ENCODE measurements at regions not wholly inside any gene's neighbourhood (a gene's known extent, or its start where the extent isn't known, plus 50 kb on each side); places are given as distances from the start of the nearest gene placed in this dataset.

DNA sequence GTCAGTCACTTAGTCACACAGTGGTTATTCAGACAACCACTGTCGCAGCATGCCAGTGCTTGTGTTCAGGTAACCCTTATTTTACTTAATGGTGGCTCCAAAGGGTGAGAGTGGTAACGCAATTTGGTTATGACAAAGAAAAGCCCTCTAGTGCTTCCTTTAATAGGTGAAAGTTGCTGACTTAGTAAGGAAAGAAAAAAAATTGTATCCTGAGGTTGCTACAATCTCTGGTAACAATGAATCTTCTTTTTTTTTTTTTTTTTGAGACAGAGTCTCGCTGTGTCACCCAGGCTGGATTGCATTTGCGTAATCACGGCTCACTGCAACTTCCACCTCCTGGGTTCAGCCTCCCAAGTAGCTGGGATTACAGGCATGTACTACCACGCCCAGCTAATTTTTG lies 64.5 kb downstream of the C11orf91 start:
- TF ChIP-seq, protein P1, sequence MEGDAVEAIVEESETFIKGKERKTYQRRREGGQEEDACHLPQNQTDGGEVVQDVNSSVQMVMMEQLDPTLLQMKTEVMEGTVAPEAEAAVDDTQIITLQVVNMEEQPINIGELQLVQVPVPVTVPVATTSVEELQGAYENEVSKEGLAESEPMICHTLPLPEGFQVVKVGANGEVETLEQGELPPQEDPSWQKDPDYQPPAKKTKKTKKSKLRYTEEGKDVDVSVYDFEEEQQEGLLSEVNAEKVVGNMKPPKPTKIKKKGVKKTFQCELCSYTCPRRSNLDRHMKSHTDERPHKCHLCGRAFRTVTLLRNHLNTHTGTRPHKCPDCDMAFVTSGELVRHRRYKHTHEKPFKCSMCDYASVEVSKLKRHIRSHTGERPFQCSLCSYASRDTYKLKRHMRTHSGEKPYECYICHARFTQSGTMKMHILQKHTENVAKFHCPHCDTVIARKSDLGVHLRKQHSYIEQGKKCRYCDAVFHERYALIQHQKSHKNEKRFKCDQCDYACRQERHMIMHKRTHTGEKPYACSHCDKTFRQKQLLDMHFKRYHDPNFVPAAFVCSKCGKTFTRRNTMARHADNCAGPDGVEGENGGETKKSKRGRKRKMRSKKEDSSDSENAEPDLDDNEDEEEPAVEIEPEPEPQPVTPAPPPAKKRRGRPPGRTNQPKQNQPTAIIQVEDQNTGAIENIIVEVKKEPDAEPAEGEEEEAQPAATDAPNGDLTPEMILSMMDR (IDR thresholded peaks at IDR 0.05; ENCODE audit: borderline replicate concordance, extremely low read depth, insufficient read depth): no peak

DNA sequence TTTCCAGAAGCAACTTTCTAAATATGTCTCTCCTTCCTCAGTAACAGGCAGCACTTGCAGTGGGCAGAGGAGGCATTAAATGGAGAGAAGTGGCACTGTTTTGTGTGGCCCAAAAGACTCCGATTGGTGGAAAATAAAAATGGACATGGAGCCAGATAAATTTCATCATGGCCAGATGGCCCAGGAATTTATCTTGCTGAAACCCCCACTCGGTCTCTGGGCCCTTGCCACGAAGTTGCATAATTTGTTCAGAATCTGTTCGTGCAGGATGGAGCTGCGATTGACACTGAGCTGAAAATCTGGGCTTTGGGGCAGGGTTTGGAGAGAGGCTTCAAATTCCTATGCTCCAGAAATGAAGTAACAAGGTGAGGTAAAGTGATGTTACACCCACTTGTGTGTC lies 65.5 kb downstream of the C11orf91 start:
- intact Hi-C loops (cut with DNase I): no loop called here

More for the DNA sequence above, 64.5 kb downstream of the C11orf91 start:
- H3K27me3 ChIP-seq (ENCODE audit: control insufficient read depth, insufficient read depth, low read length): no peaks in the 10 kb centered on the region
- H3K9me3 ChIP-seq (ENCODE audit: control insufficient read depth in 2 of 3, insufficient read depth in 1 of 3, low read length in 3 of 3): no peaks in the 10 kb centered on the region
- H3K4me1 ChIP-seq (ENCODE audit: control insufficient read depth in 2 of 3, insufficient read depth in 2 of 3, low read depth in 1 of 3, low read length in 3 of 3): no peaks in the 10 kb centered on the region
- H3K36me3 ChIP-seq (ENCODE audit: control insufficient read depth in 2 of 3, insufficient read depth in 3 of 3, low read length in 3 of 3): no peaks in the 10 kb centered on the region
- intact Hi-C loops (cut with DNase I): no loop called here
- FAIRE-seq (no peak), DNase-seq (no peak)
- no peak overlapping the region for H3K4me3 ChIP-seq (ENCODE audit: low read length in 3 of 3)
- H3K27ac ChIP-seq (ENCODE audit: low read depth in 2 of 2, low read length in 2 of 2): no peak overlapping the region
- H3K9ac ChIP-seq (ENCODE audit: low read length in 3 of 3): no peak overlapping the region

DNA sequence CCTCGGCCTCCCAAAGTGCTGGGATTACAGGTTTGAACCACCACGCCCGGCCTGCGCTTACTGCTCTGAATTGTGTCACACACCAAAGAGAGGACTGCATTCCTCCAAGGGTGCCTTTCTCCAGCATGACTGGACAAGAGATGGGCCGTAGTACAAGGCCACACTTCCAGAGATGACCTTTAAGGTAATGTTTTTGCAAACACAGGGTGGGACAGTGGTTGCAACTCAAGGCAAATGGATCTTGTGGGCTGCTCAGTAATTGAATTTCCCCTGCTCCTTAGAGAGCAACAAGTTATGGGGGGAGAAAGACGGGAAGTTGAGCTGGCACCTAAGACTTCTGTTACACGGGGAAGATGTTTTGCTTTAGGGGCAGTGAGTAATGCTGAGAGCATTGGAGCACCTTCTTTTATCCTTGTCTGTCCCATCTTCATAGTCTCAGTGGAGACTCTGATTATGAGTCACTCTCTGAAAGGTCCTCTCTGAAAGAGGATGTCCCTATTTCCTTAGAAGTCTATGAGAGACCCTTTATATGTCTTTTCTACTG lies 66.3 kb downstream of the C11orf91 start:
- intact Hi-C loops (cut with DNase I): no loop called here
- FAIRE-seq: no peak
- no peak overlapping the region for H3K9ac ChIP-seq (ENCODE audit: low read length in 3 of 3)

More for the DNA sequence above, 65.5 kb downstream of the C11orf91 start:
- DNase-seq (no peak), FAIRE-seq (no peak)
- Histone ChIP-seq H3K9me3 (ENCODE audit: control insufficient read depth in 2 of 3, insufficient read depth in 1 of 3, low read length in 3 of 3) (no peaks in the 10 kb centered on the region), H3K9ac (ENCODE audit: low read length in 3 of 3) (no peak overlapping the region), H3K4me3 (ENCODE audit: low read length in 3 of 3) (no peak overlapping the region), H3K27me3 (ENCODE audit: control insufficient read depth, insufficient read depth, low read length) (no peaks in the 10 kb centered on the region), H3K4me1 (ENCODE audit: control insufficient read depth in 2 of 3, insufficient read depth in 2 of 3, low read depth in 1 of 3, low read length in 3 of 3) (no peaks in the 10 kb centered on the region), H3K27ac (ENCODE audit: low read depth in 2 of 2, low read length in 2 of 2) (no peak overlapping the region), H3K36me3 (ENCODE audit: control insufficient read depth in 2 of 3, insufficient read depth in 3 of 3, low read length in 3 of 3) (no peaks in the 10 kb centered on the region)
- TF ChIP-seq, protein P1 (IDR thresholded peaks at IDR 0.05; ENCODE audit: borderline replicate concordance, extremely low read depth, insufficient read depth): no peak

More for the DNA sequence above, 66.3 kb downstream of the C11orf91 start:
- TF ChIP-seq, protein P1 (IDR thresholded peaks at IDR 0.05; ENCODE audit: borderline replicate concordance, extremely low read depth, insufficient read depth): no peak
- Histone ChIP-seq H3K27me3 (ENCODE audit: control insufficient read depth, insufficient read depth, low read length) (no peaks in the 10 kb centered on the region), H3K9me3 (ENCODE audit: control insufficient read depth in 2 of 3, insufficient read depth in 1 of 3, low read length in 3 of 3) (no peaks in the 10 kb centered on the region), H3K36me3 (ENCODE audit: control insufficient read depth in 2 of 3, insufficient read depth in 3 of 3, low read length in 3 of 3) (no peaks in the 10 kb centered on the region), H3K27ac (ENCODE audit: low read depth in 2 of 2, low read length in 2 of 2) (no peak overlapping the region), H3K4me1 (ENCODE audit: control insufficient read depth in 2 of 3, insufficient read depth in 2 of 3, low read depth in 1 of 3, low read length in 3 of 3) (no peaks in the 10 kb centered on the region), H3K4me3 (ENCODE audit: low read length in 3 of 3) (no peak overlapping the region)
- no peak for DNase-seq
